ENCODE measurements at regions not wholly inside any gene's neighbourhood (a gene's known extent, or its start where the extent isn't known, plus 50 kb on each side); places are given as distances from the start of the nearest gene placed in this dataset.

GRCh38 chr18:74013955-74014354 is 133.7 kb downstream of the FBXO15 start:
- no peak for DNase-seq (ENCODE audit: low spot score)
- Histone ChIP-seq H3K9me3 (ENCODE audit: control insufficient read depth in 4 of 4, low read length in 3 of 4) (no peaks in the 10 kb centered on the region), H3K27me3 (ENCODE audit: control insufficient read depth in 4 of 4, insufficient read depth in 4 of 4, low read length in 3 of 4) (peaks cover 0 to 4% (median 1%) of the 10 kb centered on the region in 4 donors), H3K4me1 (ENCODE audit: control insufficient read depth in 4 of 4, insufficient read depth in 4 of 4, low read length in 3 of 4) (no peaks in the 10 kb centered on the region), H3K4me3 (ENCODE audit: low read depth in 1 of 3, low read length in 3 of 3) (no peak overlapping the region), H3K9ac (ENCODE audit: low read depth in 1 of 2, low read length in 2 of 2) (no peak overlapping the region), H3K27ac (ENCODE audit: low read depth in 1 of 2, low read length in 2 of 2) (no peak overlapping the region), H3K36me3 (ENCODE audit: control insufficient read depth in 4 of 4, insufficient read depth in 3 of 4, low read depth in 1 of 4, low read length in 3 of 4) (no peaks in the 10 kb centered on the region)
- WGBS = 66% methylated on average over 5 of the region's 5 CpGs
- TF ChIP-seq GABPA (IDR thresholded peaks at IDR 0.05 in 1 of 2, conservative IDR thresholded peaks at IDR 0.05 in 1 of 2) = no peak
- TF ChIP-seq RXRA (IDR thresholded peaks at IDR 0.05) = no peak
- no peak for TF ChIP-seq RAD21 (IDR thresholded peaks at IDR 0.05)
- TF ChIP-seq FOXA1 (IDR thresholded peaks at IDR 0.05) = no peak
- no peak for TF ChIP-seq YY1 (IDR thresholded peaks at IDR 0.05)
- no peak for TF ChIP-seq HNF4G (IDR thresholded peaks at IDR 0.05)
- TF ChIP-seq, protein P1, sequence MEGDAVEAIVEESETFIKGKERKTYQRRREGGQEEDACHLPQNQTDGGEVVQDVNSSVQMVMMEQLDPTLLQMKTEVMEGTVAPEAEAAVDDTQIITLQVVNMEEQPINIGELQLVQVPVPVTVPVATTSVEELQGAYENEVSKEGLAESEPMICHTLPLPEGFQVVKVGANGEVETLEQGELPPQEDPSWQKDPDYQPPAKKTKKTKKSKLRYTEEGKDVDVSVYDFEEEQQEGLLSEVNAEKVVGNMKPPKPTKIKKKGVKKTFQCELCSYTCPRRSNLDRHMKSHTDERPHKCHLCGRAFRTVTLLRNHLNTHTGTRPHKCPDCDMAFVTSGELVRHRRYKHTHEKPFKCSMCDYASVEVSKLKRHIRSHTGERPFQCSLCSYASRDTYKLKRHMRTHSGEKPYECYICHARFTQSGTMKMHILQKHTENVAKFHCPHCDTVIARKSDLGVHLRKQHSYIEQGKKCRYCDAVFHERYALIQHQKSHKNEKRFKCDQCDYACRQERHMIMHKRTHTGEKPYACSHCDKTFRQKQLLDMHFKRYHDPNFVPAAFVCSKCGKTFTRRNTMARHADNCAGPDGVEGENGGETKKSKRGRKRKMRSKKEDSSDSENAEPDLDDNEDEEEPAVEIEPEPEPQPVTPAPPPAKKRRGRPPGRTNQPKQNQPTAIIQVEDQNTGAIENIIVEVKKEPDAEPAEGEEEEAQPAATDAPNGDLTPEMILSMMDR (IDR thresholded peaks at IDR 0.05; ENCODE audit: low read depth, low read length, missing input control) = no peak

DNA sequence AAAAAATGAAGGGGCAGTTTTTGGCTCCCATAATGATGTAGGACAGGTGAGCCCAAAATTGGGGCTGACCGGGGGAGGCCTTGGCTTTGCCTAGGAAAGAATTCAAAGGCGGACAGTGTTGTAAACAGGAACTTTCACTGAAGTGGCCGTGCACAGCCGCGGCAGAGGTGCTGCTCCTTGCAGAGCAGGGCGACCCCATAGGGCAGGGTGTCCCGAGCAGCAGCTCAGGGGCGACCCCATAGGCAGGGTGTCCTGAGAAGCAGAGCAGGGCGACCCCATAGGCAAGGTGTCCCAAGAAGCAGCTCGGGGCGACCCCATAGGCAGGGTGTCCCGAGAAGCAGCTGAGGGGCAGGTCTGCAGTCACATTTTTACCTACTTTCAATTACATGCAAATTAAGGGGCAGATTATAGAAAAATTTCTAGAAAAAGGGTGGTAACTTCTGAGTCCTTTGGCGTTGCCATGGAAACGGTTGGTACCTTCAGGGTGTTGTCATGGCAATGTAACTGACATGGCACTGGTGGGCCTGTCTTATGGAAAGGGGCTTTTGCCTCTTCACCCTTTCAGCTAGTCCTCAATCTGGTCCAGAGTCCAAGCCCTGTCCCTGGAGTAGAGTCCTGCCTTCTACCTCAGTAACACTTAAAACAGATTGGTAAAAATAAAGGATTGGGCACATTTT is 134.5 kb downstream of the FBXO15 start:
- Histone ChIP-seq H3K9me3 (ENCODE audit: control insufficient read depth in 4 of 4, low read length in 3 of 4) (no peaks in the 10 kb centered on the region), H3K27me3 (ENCODE audit: control insufficient read depth in 4 of 4, insufficient read depth in 4 of 4, low read length in 3 of 4) (peaks cover 0 to 4% (median 1%) of the 10 kb centered on the region in 4 donors), H3K9ac (ENCODE audit: low read depth in 1 of 2, low read length in 2 of 2) (no peak overlapping the region), H3K36me3 (ENCODE audit: control insufficient read depth in 4 of 4, insufficient read depth in 3 of 4, low read depth in 1 of 4, low read length in 3 of 4) (no peaks in the 10 kb centered on the region), H3K27ac (ENCODE audit: low read depth in 1 of 2, low read length in 2 of 2) (no peak overlapping the region), H3K4me1 (ENCODE audit: control insufficient read depth in 4 of 4, insufficient read depth in 4 of 4, low read length in 3 of 4) (no peaks in the 10 kb centered on the region), H3K4me3 (ENCODE audit: low read depth in 1 of 3, low read length in 3 of 3) (no peak overlapping the region)
- 79% methylated on average over 14 of the region's 14 CpGs for WGBS
- TF ChIP-seq, protein P2, sequence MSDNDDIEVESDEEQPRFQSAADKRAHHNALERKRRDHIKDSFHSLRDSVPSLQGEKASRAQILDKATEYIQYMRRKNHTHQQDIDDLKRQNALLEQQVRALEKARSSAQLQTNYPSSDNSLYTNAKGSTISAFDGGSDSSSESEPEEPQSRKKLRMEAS (IDR thresholded peaks at IDR 0.05) = no peak
- no peak for TF ChIP-seq JUND (IDR thresholded peaks at IDR 0.05)
- no peak for TF ChIP-seq RXRA (IDR thresholded peaks at IDR 0.05)
- no peak for TF ChIP-seq RAD21 (IDR thresholded peaks at IDR 0.05)
- TF ChIP-seq GABPA (IDR thresholded peaks at IDR 0.05 in 1 of 2, conservative IDR thresholded peaks at IDR 0.05 in 1 of 2) = no peak
- TF ChIP-seq, protein P3, sequence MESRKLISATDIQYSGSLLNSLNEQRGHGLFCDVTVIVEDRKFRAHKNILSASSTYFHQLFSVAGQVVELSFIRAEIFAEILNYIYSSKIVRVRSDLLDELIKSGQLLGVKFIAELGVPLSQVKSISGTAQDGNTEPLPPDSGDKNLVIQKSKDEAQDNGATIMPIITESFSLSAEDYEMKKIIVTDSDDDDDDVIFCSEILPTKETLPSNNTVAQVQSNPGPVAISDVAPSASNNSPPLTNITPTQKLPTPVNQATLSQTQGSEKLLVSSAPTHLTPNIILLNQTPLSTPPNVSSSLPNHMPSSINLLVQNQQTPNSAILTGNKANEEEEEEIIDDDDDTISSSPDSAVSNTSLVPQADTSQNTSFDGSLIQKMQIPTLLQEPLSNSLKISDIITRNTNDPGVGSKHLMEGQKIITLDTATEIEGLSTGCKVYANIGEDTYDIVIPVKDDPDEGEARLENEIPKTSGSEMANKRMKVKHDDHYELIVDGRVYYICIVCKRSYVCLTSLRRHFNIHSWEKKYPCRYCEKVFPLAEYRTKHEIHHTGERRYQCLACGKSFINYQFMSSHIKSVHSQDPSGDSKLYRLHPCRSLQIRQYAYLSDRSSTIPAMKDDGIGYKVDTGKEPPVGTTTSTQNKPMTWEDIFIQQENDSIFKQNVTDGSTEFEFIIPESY (IDR thresholded peaks at IDR 0.05) = no peak
- no peak for TF ChIP-seq TAF1 (conservative IDR thresholded peaks at IDR 0.05)
- no peak for TF ChIP-seq HNF4A (conservative IDR thresholded peaks at IDR 0.05)
- no peak for TF ChIP-seq NR2F2 (IDR thresholded peaks at IDR 0.05)
- TF ChIP-seq, protein P4, sequence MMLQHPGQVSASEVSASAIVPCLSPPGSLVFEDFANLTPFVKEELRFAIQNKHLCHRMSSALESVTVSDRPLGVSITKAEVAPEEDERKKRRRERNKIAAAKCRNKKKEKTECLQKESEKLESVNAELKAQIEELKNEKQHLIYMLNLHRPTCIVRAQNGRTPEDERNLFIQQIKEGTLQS (IDR thresholded peaks at IDR 0.05) = no peak
- no peak for TF ChIP-seq EGR1 (IDR thresholded peaks at IDR 0.05; ENCODE audit: low read depth in 2 of 2)
- TF ChIP-seq YY1 (IDR thresholded peaks at IDR 0.05) = no peak
- TF ChIP-seq HNF4G (IDR thresholded peaks at IDR 0.05) = no peak
- TF ChIP-seq FOXA1 (IDR thresholded peaks at IDR 0.05) = no peak
- no peak for DNase-seq (ENCODE audit: low spot score)

All from liver (tissue), 8 donors.